ENCODE measurements at regions not wholly inside any gene's neighbourhood (a gene's known extent, or its start where the extent isn't known, plus 50 kb on each side); places are given as distances from the start of the nearest gene placed in this dataset.

DNA sequence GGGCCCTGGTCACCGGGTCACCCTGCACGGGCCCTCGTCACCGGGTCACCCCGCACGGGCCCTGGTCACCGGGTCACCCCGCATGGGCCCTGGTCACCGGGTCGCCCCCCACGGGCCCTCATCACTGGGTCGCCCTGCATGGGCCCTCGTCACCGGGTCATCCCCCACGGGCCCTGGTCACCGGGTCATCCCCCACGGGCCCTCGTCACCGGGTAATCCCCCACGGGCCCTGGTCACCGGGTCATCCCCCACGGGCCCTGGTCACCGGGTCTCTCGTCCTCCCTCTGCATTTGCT lies 77.6 kb downstream of the RIPK4 start:
- Histone ChIP-seq H3K4me1 (ENCODE audit: control insufficient read depth, insufficient read depth, low read length) (peaks cover 13% of the 10 kb centered on the region), H3K9me3 (replicated peaks; ENCODE audit: low read length) (no peaks in the 10 kb centered on the region), H3K4me3 (ENCODE audit: low read length) (no peak overlapping the region), H3K36me3 (ENCODE audit: insufficient read depth, low read length) (no peaks in the 10 kb centered on the region), H3K4me2 (ENCODE audit: low read length) (no peak overlapping the region), H3K27me3 (ENCODE audit: control insufficient read depth, insufficient read depth, low read length) (peaks cover 38% of the 10 kb centered on the region), H3K9ac (ENCODE audit: low read depth, low read length) (no peak overlapping the region)

DNA sequence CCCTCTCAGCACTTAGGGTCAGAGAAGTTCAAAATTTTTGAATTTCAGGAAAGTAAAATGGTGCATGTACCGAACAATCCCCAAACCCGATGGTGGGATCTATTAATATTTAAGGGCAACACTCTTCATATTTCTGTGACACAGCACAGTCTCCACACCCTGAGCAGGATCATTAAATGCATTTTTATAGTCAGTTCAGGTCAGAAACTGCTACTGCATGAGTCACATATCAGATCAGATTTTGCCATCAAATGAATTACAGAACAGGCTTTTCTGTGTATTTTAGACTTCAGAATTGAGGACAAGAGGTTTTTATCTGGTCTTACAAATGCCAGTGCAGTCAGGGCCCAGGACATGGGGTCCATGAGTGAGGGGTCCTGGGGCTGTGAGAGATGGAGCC lies 79.2 kb downstream of the RIPK4 start:
- Histone ChIP-seq H3K36me3 (ENCODE audit: insufficient read depth, low read length) (no peaks in the 10 kb centered on the region), H3K27me3 (ENCODE audit: control insufficient read depth, insufficient read depth, low read length) (peaks cover 32% of the 10 kb centered on the region), H3K9me3 (replicated peaks; ENCODE audit: low read length) (no peaks in the 10 kb centered on the region), H3K4me2 (ENCODE audit: low read length) (no peak overlapping the region), H3K9ac (ENCODE audit: low read depth, low read length) (no peak overlapping the region), H3K4me3 (ENCODE audit: low read length) (no peak overlapping the region), H3K4me1 (ENCODE audit: control insufficient read depth, insufficient read depth, low read length) (peaks cover 17% of the 10 kb centered on the region)

DNA sequence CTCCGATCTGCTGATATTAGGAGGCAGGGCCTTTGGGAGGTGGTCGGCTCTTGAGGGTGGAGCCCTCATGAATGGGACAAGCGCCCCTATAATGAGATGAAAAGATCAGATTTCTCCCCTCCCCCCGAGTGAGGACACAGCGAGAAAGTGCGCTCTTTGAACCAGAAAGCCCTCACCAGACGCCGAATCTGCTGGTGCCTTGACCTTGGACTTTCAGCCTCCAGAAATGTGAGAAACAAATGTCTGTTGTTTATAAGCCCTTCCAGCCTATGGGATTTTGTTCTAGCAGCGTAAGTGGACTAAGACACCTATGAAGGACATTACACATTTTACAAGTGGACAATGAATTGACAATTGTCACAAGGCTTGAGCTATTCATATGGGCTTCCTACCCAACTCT lies 80.2 kb downstream of the RIPK4 start:
- Histone ChIP-seq H3K9me3 (replicated peaks; ENCODE audit: low read length) (no peaks in the 10 kb centered on the region), H3K4me1 (ENCODE audit: control insufficient read depth, insufficient read depth, low read length) (peaks cover 17% of the 10 kb centered on the region), H3K4me3 (ENCODE audit: low read length) (no peak overlapping the region), H3K27me3 (ENCODE audit: control insufficient read depth, insufficient read depth, low read length) (peaks cover 22% of the 10 kb centered on the region), H3K4me2 (ENCODE audit: low read length) (no peak overlapping the region), H3K9ac (ENCODE audit: low read depth, low read length) (no peak overlapping the region), H3K36me3 (ENCODE audit: insufficient read depth, low read length) (no peaks in the 10 kb centered on the region)

DNA sequence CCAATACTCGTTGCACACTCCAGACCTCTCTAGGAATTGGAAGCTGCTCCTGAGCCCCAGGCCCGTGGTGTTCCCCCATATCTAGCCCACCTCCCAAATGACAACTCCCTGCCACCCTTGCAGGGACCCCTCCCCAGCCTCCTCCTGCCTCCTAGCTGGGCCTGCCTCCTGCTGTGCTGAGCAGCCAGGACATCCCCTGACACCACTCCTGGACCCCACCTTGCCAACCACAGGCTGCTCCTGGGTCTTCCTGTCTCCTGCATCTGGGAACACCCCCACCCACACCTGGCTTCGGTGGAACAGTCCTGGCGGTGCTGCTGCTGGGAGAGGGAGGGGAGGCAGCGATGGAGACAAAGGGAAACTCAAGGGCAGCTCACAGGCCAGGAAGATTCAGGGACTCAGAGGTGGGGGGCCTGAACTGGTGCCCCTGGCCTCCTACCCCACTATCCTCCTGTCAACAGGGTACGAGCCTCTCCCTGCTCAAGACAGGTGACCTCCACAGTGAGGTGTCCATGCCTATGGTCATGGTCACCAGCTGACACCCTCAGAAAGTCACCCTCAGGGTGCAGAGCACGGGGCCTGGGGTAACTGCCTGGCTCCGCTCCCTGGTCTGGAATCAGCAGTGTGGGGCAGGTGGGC lies 81.2 kb downstream of the RIPK4 start:
- H3K9ac ChIP-seq (ENCODE audit: low read depth, low read length): peak overlapping the region; percentile 58

DNA sequence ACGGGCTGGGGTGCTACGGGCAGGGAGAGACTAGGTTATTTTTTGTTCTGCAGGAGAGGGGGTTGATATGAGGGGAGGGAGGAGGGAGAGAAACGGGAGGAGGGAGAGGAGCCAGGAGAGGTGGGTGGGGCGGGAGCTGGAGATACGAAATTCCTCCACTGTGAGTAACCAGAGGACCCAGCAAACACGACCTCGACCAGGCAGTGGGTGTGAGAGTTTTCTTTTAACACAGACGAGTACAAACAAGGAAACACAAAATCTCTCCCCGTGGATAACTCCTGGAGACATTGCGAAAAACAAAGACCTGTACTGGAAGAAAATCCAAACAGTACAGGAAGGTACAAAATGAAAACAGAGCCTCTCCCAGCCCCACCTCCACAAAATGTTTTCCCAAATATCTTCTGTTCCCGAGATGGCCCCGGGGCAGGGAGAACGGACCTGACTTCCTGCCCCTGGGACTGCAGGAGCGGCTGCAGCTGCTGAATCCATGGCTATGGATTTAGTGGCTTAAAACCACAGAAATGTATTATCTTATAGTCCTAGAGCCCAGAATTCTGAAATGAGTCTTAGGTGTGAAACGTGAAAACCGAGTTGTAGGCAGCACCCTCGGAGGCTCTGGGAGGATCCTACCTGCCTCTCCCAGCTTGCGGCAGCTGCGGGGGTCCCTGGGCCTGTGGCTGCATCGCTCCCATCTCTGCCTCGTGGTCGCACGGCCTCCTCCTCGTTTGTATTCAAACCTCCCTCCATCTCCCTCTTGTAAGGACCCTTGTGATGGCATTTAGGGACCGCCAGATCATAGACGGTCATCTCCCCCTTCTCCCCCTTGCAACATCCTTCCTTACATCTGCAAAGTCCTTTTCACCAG lies 82.2 kb downstream of the RIPK4 start:
- peaks cover 6% of the 10 kb centered on the region for H3K27me3 ChIP-seq (ENCODE audit: control insufficient read depth, insufficient read depth, low read length)
- no peaks in the 10 kb centered on the region for H3K36me3 ChIP-seq (ENCODE audit: insufficient read depth, low read length)
- H3K4me3 ChIP-seq (ENCODE audit: low read length): peak overlapping the region; percentile 35
- no peaks in the 10 kb centered on the region for H3K9me3 ChIP-seq (replicated peaks; ENCODE audit: low read length)
- H3K4me2 ChIP-seq (ENCODE audit: low read length): peak overlapping the region; percentile 76
- peak overlapping the region; percentile 58 for H3K9ac ChIP-seq (ENCODE audit: low read depth, low read length)
- peaks cover 17% of the 10 kb centered on the region for H3K4me1 ChIP-seq (ENCODE audit: control insufficient read depth, insufficient read depth, low read length)

More for the DNA sequence above, 81.2 kb downstream of the RIPK4 start:
- Histone ChIP-seq H3K27me3 (ENCODE audit: control insufficient read depth, insufficient read depth, low read length) (peaks cover 12% of the 10 kb centered on the region), H3K36me3 (ENCODE audit: insufficient read depth, low read length) (no peaks in the 10 kb centered on the region), H3K4me1 (ENCODE audit: control insufficient read depth, insufficient read depth, low read length) (peaks cover 17% of the 10 kb centered on the region), H3K4me3 (ENCODE audit: low read length) (no peak overlapping the region), H3K4me2 (ENCODE audit: low read length) (no peak overlapping the region), H3K9me3 (replicated peaks; ENCODE audit: low read length) (no peaks in the 10 kb centered on the region)

DNA sequence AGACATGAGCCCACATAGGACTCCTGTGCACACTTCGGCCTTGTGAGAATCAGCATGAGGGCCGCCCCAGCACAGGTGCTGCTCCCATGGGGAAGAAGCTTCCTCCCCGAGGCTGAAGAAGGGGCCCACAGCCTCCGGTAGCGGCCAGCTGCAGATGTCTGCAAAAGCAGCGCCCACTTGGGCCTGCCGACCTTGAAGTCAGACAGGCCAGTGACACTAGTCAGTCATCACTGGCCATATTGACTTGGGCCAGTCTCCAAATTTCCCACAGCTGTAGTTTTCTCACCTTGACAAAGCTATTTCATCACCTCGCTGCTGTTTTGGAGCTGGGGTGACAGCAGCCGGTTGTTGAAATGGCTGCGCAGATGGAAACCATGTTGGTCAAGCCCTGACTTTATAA lies 83.0 kb downstream of the RIPK4 start:
- H3K9ac ChIP-seq (ENCODE audit: low read depth, low read length): no peak overlapping the region
- H3K27me3 ChIP-seq (ENCODE audit: control insufficient read depth, insufficient read depth, low read length): peaks cover 6% of the 10 kb centered on the region
- peaks cover 20% of the 10 kb centered on the region for H3K4me1 ChIP-seq (ENCODE audit: control insufficient read depth, insufficient read depth, low read length)

DNA sequence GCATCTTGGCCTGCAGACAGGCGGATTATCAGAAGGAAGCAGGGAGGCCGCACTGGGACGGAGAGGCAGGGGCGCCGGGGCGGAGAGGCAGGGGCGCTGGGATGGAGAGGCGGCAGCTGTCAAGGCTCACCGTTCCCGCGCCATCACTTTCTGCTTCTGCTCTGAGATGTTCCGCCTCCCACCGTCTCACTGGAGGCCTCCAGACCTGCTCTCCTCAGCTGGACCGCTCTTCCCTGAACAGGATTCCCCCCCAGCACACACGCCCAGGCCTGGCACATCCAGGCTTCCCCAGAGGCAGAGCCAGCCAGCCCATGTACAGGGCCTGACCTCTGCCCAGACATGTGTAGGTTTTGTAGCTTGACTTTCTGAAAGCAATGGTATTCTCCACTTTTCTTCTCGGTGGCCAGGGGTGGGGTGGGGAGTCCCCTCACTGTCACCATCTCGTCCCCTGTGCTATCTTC lies 84.1 kb downstream of the RIPK4 start:
- Histone ChIP-seq H3K9ac (ENCODE audit: low read depth, low read length) (no peak overlapping the region), H3K4me1 (ENCODE audit: control insufficient read depth, insufficient read depth, low read length) (peaks cover 26% of the 10 kb centered on the region)

More for the DNA sequence above, 83.0 kb downstream of the RIPK4 start:
- H3K4me3 ChIP-seq (ENCODE audit: low read length): no peak overlapping the region
- no peak overlapping the region for H3K4me2 ChIP-seq (ENCODE audit: low read length)
- H3K9me3 ChIP-seq (replicated peaks; ENCODE audit: low read length): no peaks in the 10 kb centered on the region
- no peaks in the 10 kb centered on the region for H3K36me3 ChIP-seq (ENCODE audit: insufficient read depth, low read length)

DNA sequence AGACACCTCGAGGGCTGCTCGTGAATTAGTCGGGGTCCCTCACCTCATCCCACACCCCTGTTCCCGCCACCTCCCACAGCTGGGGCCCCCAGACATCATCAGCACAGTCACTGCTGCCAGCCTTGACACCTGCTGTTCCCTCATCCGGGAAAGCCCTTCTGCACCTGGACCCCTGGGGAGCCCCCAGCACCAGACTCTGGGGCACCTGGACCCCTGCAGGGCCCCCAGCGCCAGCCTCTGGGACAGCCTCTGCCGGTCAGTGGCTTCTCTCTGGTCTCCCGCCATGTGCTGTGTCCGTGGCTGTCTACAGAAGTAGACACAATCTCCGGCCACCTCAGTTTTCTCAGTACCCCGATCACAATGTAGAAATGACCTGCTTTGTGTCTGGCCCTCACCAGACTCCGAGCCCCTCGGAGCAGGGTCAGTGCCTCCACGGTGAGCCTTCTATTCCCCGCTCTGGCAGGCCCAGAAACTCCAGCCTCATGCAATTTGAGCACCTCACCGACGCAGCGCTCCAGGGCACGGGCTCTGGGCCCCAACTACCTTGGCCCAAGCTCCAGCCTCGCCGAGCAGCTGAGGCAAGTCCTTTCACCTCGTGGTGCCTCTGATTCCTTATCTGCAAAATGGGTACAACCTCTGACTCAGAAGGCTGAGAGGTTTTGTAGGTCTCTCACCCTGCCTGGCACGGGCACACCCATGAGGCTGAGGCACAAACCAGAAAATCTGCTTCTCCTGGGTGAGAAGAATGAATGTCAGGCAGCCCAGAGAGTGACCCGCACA lies 84.7 kb downstream of the RIPK4 start:
- H3K4me3 ChIP-seq (ENCODE audit: low read length): no peak overlapping the region
- H3K4me2 ChIP-seq (ENCODE audit: low read length): no peak overlapping the region
- no peak overlapping the region for H3K9ac ChIP-seq (ENCODE audit: low read depth, low read length)
- peaks cover 4% of the 10 kb centered on the region for H3K27me3 ChIP-seq (ENCODE audit: control insufficient read depth, insufficient read depth, low read length)
- peaks cover 26% of the 10 kb centered on the region for H3K4me1 ChIP-seq (ENCODE audit: control insufficient read depth, insufficient read depth, low read length)
- no peaks in the 10 kb centered on the region for H3K9me3 ChIP-seq (replicated peaks; ENCODE audit: low read length)
- H3K36me3 ChIP-seq (ENCODE audit: insufficient read depth, low read length): no peaks in the 10 kb centered on the region

More for the DNA sequence above, 84.1 kb downstream of the RIPK4 start:
- peaks cover 6% of the 10 kb centered on the region for H3K27me3 ChIP-seq (ENCODE audit: control insufficient read depth, insufficient read depth, low read length)
- no peaks in the 10 kb centered on the region for H3K36me3 ChIP-seq (ENCODE audit: insufficient read depth, low read length)
- H3K4me3 ChIP-seq (ENCODE audit: low read length): no peak overlapping the region
- H3K4me2 ChIP-seq (ENCODE audit: low read length): no peak overlapping the region
- no peaks in the 10 kb centered on the region for H3K9me3 ChIP-seq (replicated peaks; ENCODE audit: low read length)

DNA sequence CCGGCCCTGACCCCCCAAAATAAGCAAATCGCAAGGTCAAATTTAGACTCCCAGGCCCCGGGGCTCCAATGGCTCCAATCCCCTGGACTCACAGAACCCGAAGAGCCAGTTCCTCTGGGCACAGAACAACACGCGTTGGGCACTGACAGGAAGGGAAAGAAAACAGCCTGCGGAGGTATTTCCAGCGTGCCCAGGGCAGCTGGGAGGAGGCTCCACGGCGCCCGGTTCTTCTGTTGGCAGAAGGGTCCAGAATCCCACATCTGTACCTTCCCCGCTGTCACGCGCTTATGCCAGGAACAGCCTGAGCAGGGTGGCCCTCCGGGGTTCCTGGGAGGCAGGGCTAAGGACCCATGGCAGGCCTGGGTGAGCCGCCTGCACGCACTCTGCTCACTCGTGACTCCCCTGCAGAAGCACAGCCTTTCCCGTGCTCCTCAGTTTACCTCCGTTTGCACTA lies 85.5 kb downstream of the RIPK4 start:
- Histone ChIP-seq H3K4me1 (ENCODE audit: control insufficient read depth, insufficient read depth, low read length) (peaks cover 26% of the 10 kb centered on the region), H3K9ac (ENCODE audit: low read depth, low read length) (no peak overlapping the region), H3K9me3 (replicated peaks; ENCODE audit: low read length) (no peaks in the 10 kb centered on the region), H3K27me3 (ENCODE audit: control insufficient read depth, insufficient read depth, low read length) (no peaks in the 10 kb centered on the region), H3K36me3 (ENCODE audit: insufficient read depth, low read length) (no peaks in the 10 kb centered on the region), H3K4me2 (ENCODE audit: low read length) (no peak overlapping the region), H3K4me3 (ENCODE audit: low read length) (no peak overlapping the region)

DNA sequence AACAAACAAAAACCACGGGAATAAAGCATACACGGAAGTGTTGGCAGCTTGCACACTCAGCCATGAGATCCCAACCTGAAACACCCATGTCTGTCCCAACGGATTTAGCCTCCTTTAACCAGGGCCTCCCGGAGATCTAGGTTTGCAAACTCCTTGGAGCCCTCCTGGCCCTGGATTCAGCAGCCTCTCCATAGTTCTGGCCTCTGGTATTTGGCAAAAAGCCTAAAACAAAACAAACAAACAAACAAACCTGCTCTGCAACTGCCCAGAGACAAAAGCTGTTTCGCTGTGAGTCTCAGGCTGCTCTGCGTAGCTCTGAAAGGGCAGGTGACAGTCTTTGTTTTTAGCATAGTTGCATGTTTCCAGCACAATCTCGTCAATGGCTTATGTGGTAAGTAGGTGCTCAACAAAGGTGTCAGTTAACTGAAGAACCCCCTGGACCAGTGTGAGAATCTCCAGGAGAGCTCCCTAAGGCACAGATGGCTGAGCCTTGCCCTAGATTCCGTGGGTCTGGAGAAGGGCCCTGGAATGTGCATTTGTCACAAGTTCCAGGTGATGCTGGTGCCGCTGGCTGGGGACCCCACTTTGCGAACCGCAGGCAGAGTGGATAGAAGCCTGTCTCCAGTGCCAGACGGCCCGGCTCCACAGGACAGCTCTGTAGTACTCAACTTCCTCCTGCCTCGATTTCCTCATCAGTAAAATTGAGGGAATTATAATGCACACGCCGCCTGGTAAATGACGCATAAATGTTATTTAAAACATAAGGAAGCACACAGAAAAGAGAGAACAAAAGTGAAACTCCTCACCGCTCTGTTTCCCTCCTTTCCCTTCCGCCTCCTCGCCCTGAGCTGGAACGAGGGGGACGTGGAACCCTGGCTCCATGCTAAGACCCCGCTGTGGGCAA lies 86.2 kb downstream of the RIPK4 start:
- Histone ChIP-seq H3K9me3 (replicated peaks; ENCODE audit: low read length) (no peaks in the 10 kb centered on the region), H3K27me3 (ENCODE audit: control insufficient read depth, insufficient read depth, low read length) (no peaks in the 10 kb centered on the region), H3K9ac (ENCODE audit: low read depth, low read length) (no peak overlapping the region), H3K4me1 (ENCODE audit: control insufficient read depth, insufficient read depth, low read length) (peaks cover 26% of the 10 kb centered on the region), H3K4me2 (ENCODE audit: low read length) (no peak overlapping the region), H3K4me3 (ENCODE audit: low read length) (no peak overlapping the region), H3K36me3 (ENCODE audit: insufficient read depth, low read length) (no peaks in the 10 kb centered on the region)
